ENCODE measurements at regions not wholly inside any gene's neighbourhood (a gene's known extent, or its start where the extent isn't known, plus 50 kb on each side); places are given as distances from the start of the nearest gene placed in this dataset.

- TF ChIP-seq POLR2A (IDR thresholded peaks at IDR 0.05) (no peak), CTCF (IDR thresholded peaks at IDR 0.05) (no peak)
These were observed 1194.6 kb downstream of the ADGRL3 start for GRCh38 chr4:62394766-62395165.

Measured in uterus (tissue), 2 donors.